ENCODE measurements at regions not wholly inside any gene's neighbourhood (a gene's known extent, or its start where the extent isn't known, plus 50 kb on each side); places are given as distances from the start of the nearest gene placed in this dataset.

- Mint-ChIP-seq H3K4me3 (no peak overlapping the region), H3K9me3 (no peaks in the 10 kb centered on the region), H3K4me1 (no peaks in the 10 kb centered on the region), H3K27me3 (peaks cover 4% of the 10 kb centered on the region), H3K27ac (no peak overlapping the region), H3K36me3 (ENCODE audit: low read depth) (no peaks in the 10 kb centered on the region)
- DNase-seq (no peak), ATAC-seq (no peak)
These were observed 483.4 kb downstream of the NPHP4 start for GRCh38 chr1:5508669-5509330.

- Mint-ChIP-seq H3K9me3 (no peaks in the 10 kb centered on the region), H3K4me1 (no peaks in the 10 kb centered on the region), H3K36me3 (ENCODE audit: low read depth) (no peaks in the 10 kb centered on the region), H3K27me3 (peaks cover 4% of the 10 kb centered on the region), H3K27ac (no peak overlapping the region), H3K4me3 (no peak overlapping the region)
- no peak for ATAC-seq
- no peak for DNase-seq
These were observed 484.9 kb downstream of the NPHP4 start for GRCh38 chr1:5507340-5507739.

- Mint-ChIP-seq H3K4me1 (no peaks in the 10 kb centered on the region), H3K9me3 (no peaks in the 10 kb centered on the region), H3K27ac (no peak overlapping the region), H3K36me3 (ENCODE audit: low read depth) (no peaks in the 10 kb centered on the region), H3K27me3 (peaks cover 4% of the 10 kb centered on the region), H3K4me3 (no peak overlapping the region)
- ATAC-seq, result no peak
- no peak for DNase-seq
These were observed 485.6 kb downstream of the NPHP4 start for GRCh38 chr1:5506634-5507033.

GRCh38 chr1:5505944-5506343 lies 486.3 kb downstream of the NPHP4 start:
- Mint-ChIP-seq H3K27ac (no peak overlapping the region), H3K4me1 (no peaks in the 10 kb centered on the region), H3K27me3 (no peaks in the 10 kb centered on the region), H3K4me3 (no peak overlapping the region), H3K36me3 (ENCODE audit: low read depth) (no peaks in the 10 kb centered on the region), H3K9me3 (no peaks in the 10 kb centered on the region)
- no peak for ATAC-seq
- DNase-seq, result no peak

GRCh38 chr1:5504364-5504740 lies 487.9 kb downstream of the NPHP4 start:
- Mint-ChIP-seq H3K27me3 (no peaks in the 10 kb centered on the region), H3K9me3 (no peaks in the 10 kb centered on the region), H3K27ac (no peak overlapping the region), H3K4me3 (no peak overlapping the region), H3K4me1 (no peaks in the 10 kb centered on the region), H3K36me3 (ENCODE audit: low read depth) (no peaks in the 10 kb centered on the region)
- no peak for DNase-seq
- ATAC-seq, result no peak

GRCh38 chr1:5503556-5504363 lies 488.5 kb downstream of the NPHP4 start:
- Mint-ChIP-seq H3K36me3 (ENCODE audit: low read depth) (no peaks in the 10 kb centered on the region), H3K27ac (no peak overlapping the region), H3K4me3 (no peak overlapping the region), H3K9me3 (no peaks in the 10 kb centered on the region), H3K4me1 (no peaks in the 10 kb centered on the region), H3K27me3 (no peaks in the 10 kb centered on the region)
- DNase-seq (no peak), ATAC-seq (no peak)

GRCh38 chr1:5502311-5503194 lies 489.7 kb downstream of the NPHP4 start:
- H3K9me3 Mint-ChIP-seq, result no peaks in the 10 kb centered on the region
- no peaks in the 10 kb centered on the region for H3K4me1 Mint-ChIP-seq
- no peak overlapping the region for H3K27ac Mint-ChIP-seq
- H3K4me3 Mint-ChIP-seq, result no peak overlapping the region
- no peaks in the 10 kb centered on the region for H3K27me3 Mint-ChIP-seq
- no peaks in the 10 kb centered on the region for H3K36me3 Mint-ChIP-seq (ENCODE audit: low read depth)
- DNase-seq (no peak), ATAC-seq (no peak)

- Mint-ChIP-seq H3K9me3 (no peaks in the 10 kb centered on the region), H3K4me3 (no peak overlapping the region), H3K27ac (no peak overlapping the region), H3K27me3 (peaks cover 2% of the 10 kb centered on the region), H3K36me3 (ENCODE audit: low read depth) (no peaks in the 10 kb centered on the region), H3K4me1 (no peaks in the 10 kb centered on the region)
- DNase-seq (no peak), ATAC-seq (no peak)
These were observed 490.9 kb downstream of the NPHP4 start for GRCh38 chr1:5501206-5501930.

GRCh38 chr1:5500541-5500940 lies 491.7 kb downstream of the NPHP4 start:
- no peak overlapping the region for H3K27ac Mint-ChIP-seq
- no peak for ATAC-seq
- H3K4me1 Mint-ChIP-seq, result no peaks in the 10 kb centered on the region
- no peaks in the 10 kb centered on the region for H3K36me3 Mint-ChIP-seq (ENCODE audit: low read depth)
- no peak for DNase-seq
- H3K27me3 Mint-ChIP-seq, result peaks cover 2% of the 10 kb centered on the region
- no peak overlapping the region for H3K4me3 Mint-ChIP-seq
- H3K9me3 Mint-ChIP-seq, result no peaks in the 10 kb centered on the region

GRCh38 chr1:5497503-5497902 lies 494.7 kb downstream of the NPHP4 start:
- Mint-ChIP-seq H3K27me3 (peaks cover 2% of the 10 kb centered on the region), H3K36me3 (ENCODE audit: low read depth) (no peaks in the 10 kb centered on the region), H3K4me1 (no peaks in the 10 kb centered on the region), H3K4me3 (no peak overlapping the region), H3K27ac (no peak overlapping the region), H3K9me3 (no peaks in the 10 kb centered on the region)
- no peak for DNase-seq
- no peak for ATAC-seq

GRCh38 chr1:5495596-5496410 lies 496.4 kb downstream of the NPHP4 start:
- Mint-ChIP-seq H3K27ac (no peak overlapping the region), H3K4me1 (no peaks in the 10 kb centered on the region), H3K27me3 (peaks cover 2% of the 10 kb centered on the region), H3K36me3 (ENCODE audit: low read depth) (no peaks in the 10 kb centered on the region), H3K4me3 (no peak overlapping the region), H3K9me3 (no peaks in the 10 kb centered on the region)
- DNase-seq (no peak), ATAC-seq (no peak)

GRCh38 chr1:5494518-5494917 lies 497.7 kb downstream of the NPHP4 start:
- Mint-ChIP-seq H3K4me3 (no peak overlapping the region), H3K27me3 (peaks cover 2% of the 10 kb centered on the region), H3K36me3 (ENCODE audit: low read depth) (no peaks in the 10 kb centered on the region), H3K4me1 (no peaks in the 10 kb centered on the region), H3K9me3 (no peaks in the 10 kb centered on the region), H3K27ac (no peak overlapping the region)
- ATAC-seq (no peak), DNase-seq (no peak)

- H3K4me1 Mint-ChIP-seq, result no peaks in the 10 kb centered on the region
- ATAC-seq, result no peak
- no peak overlapping the region for H3K27ac Mint-ChIP-seq
- peaks cover 2% of the 10 kb centered on the region for H3K27me3 Mint-ChIP-seq
- no peaks in the 10 kb centered on the region for H3K9me3 Mint-ChIP-seq
- H3K4me3 Mint-ChIP-seq, result no peak overlapping the region
- no peak for DNase-seq
- H3K36me3 Mint-ChIP-seq (ENCODE audit: low read depth), result no peaks in the 10 kb centered on the region
These were observed 498.3 kb downstream of the NPHP4 start for GRCh38 chr1:5493851-5494311.
